Limb (tissue), 2 donors: ENCODE measurements at regions not wholly inside any gene's neighbourhood (a gene's known extent, or its start where the extent isn't known, plus 50 kb on each side); places are given as distances from the start of the nearest gene placed in this dataset.
"Not testable (repeated sequence)": the region's sequence is repeated elsewhere in the genome, so short reads cannot be mapped to it uniquely, and the experiment has no call there.

Source experiments
- DNase-seq, 2 donors: peaks; one replicate each; pipeline ENCODE4 v3.0.0-alpha.2; 2016; ENCODE audit errors: extremely low spot score in 2 of 2

DNA sequence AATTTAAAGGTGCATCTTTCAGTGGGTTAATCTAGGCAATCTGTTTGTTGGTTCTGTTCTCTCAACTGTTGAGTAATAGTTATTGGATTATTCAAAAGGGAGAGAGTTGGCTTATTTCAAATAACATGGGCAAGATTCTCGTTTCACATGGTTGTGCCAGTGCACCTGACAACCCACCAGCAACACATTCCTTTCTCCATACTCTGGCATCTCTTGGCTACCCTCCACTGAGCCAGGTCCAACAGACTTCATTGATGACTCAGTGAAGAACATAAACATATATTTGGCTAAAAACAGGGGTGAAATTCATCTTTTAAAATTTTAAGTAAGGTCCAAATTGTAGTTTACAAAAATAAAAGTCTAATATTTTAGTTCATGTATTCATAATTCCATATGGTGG is 967.2 kb downstream of the RPA4 start:
- DNase-seq: no peak

DNA sequence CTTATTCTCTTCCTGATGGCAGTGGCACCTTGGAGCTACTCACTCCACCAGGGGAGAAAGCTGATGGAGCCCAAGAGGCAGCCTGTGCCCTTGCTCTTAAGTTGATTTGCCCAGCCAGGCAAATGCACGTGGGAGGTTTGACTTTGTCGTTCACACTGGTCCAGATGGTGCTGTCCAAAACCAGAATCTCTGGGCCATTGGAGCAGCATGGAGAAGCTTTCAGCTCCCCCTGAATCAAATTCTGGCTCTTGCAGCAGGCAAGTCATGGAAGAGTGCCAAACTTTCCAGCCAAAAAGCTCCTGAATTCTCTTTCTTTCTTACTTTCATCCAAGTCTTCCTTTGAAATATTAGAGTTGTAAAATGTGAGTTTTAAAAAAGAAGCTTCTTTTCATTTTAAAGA is 970.4 kb downstream of the RPA4 start:
- no peak for DNase-seq

DNA sequence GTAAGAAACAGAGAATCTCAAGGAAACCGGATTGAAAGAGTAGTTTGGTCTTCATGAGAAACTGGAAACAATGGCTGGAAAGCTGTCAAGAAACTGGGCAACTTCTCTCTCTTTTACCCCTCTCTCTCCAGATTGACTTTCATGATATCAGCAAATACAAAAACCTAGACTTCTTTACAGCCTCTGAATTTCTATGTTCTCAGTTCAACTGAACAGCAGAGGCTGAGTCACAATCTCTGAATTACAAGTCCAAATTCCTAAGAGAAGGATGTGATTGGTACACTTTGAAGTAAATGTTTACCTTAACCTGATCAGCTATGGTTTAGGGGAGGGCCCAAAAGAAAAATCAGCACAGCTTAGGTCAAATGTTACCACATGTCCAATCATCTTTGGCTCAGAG is 974.9 kb downstream of the RPA4 start:
- DNase-seq: no peak

DNA sequence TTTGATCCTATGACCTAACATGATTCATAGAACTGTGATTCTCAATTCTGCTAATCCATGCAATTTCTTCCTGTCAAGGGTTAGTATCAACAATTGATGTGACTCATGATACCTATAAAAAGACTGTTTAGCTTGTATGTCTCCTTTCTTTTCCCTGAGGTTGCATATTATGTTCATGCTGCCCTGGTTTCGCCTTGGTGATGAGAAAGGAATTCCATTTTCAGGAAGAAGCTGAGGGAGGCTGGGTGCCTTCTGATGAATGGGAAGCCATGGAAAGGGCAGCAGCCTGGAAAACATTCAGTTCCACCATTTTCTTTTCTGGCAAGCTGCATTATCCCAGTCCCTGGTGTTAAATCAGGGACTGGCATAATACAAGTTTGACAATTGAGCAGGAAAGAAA is 976.5 kb downstream of the RPA4 start:
- DNase-seq: no peak

DNA sequence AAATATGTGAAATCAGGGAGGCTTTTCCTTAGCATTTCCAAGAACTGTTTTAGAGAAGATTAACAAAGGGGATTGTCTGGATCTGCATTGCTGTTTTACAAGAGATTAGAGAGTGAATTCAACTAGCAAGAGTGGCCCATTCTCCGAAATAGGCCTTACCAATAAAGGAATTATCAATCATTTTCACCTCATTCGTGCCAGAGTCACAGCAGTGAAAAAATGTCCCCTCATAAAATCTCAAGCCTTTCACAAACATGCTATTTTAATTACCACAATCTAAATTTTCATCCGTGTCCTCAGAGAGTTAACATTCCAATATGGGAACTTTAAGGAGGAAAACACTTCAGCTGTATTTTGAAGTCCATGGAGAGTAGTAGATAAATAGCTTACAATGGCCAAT is 979.6 kb downstream of the RPA4 start:
- DNase-seq: no peak

DNA sequence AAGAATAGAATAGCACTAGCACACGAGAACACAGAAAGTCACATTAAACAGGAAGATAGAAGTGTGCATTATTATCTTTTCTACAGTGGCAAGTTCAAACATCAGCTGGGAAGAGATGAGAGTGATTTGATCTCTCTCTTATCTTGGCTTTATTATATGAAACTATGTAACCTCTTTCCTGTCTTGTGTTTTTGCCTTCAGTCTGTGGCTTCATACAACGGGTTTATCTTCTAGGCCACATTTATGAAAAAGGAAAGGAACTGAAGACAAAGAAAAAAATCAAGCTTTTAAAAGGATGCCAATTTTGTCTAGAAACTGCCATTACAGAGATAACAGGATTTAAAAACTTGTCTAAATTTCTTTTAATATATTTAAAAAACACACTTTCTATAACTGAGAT is 983.6 kb downstream of the RPA4 start:
- DNase-seq: no peak

DNA sequence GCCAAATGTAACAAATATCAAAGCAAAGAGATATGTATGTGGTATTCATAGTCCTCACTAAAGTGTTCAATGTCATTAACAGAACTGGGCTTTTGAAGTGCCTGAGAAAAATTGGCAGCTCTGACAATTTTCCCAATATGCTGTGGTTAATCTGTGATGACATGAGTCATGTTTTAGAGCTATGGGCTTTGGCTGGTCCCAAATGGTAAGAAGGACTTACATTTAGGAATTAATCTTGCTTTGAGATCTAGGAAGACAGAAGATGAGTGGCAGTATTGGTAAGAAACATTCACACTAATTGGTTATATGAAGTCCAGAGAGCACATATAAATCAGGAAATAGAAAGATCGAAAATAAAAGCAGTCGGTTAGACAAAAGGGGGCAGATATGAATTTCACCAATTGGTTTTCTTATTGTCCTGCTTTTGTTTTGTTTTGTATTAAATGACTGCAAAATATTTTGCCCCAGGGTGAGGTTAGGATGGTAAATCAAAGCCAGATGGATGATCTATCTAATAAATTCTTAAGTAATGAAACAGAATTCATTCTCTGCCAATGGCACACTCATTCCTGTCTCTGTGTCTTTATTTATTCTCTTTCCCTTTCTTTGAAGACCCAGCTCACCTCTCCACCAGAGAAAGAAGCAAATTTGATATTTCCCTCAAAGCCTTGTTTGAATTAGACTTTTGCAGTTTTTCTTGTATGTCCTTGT is 993.1 kb downstream of the RPA4 start:
- no peak for DNase-seq

DNA sequence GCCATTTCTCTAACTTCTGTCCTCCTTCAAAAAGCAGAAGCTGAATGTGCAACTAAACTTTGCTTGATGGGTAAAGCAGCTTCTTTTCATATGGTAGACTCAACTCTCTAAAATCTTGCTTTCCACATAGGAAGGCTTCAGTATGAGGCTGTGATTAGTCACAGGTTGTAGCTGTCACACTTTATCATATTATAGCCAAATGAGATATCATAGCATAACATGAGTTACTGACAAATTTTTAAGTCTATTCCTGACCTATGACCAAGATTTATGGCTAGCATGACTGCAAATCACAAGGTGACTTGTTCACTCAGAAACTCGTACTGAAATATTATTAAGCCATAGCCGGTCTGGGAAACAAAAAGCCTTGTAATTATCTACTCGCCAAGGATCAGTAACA is 998.6 kb downstream of the RPA4 start:
- no peak for DNase-seq

DNA sequence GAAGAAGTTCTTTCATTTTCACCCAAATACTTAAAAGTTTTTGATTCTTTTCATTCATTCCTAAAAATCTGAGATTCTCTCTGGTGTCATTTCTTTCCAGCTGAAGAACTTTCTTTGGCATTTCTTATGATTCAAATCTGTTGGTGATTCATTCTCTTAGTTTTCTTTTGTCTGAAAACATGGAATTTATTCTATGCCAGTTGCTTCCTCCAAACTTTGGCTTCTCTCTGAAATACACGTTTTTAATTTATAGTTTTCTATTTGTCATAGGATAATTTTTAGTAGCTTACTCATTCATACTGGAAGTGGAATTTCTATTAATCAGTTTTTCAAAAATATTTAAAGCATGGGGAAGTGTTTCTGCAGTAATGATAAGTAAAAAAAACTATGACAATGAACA is 1012.0 kb downstream of the RPA4 start:
- DNase-seq: no peak

DNA sequence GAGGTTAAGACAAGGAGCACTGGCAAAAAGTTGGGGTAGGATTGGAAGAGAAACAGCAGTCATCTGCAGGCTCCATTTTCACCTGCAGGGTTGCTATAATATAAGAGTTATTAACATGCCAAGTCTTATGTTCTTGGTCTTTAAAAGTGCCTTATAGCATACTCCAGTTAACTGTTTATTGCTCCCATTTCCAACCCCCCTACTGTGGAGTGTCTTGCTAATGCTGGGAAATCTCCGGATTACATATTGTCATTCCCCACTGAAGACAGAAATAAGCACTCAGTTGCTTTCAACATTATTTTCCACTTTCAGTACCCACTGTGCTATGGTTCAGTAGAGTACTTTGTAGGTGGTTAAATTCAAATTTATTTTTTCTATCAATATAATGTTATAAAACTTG is 1014.3 kb downstream of the RPA4 start:
- DNase-seq: no peak

DNA sequence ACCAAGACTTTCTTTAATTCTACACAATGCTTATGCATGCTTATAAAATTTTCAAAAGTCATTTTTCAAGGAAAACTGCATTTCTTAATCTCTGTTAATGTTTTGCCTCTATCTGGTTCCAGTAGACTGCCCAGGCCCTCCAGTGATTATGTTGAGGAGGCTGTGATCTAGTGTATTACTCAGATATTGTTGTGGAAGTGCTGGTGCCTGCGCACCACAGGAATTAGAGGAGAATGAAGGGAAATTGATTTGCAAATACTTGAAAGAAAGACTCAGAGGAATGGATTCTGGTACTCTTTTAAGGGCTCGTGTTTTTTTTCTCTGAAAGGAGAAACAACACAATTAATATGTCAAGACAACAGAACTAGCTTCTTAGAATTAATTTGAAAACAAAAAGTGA is 1015.1 kb downstream of the RPA4 start:
- DNase-seq: no peak

DNA sequence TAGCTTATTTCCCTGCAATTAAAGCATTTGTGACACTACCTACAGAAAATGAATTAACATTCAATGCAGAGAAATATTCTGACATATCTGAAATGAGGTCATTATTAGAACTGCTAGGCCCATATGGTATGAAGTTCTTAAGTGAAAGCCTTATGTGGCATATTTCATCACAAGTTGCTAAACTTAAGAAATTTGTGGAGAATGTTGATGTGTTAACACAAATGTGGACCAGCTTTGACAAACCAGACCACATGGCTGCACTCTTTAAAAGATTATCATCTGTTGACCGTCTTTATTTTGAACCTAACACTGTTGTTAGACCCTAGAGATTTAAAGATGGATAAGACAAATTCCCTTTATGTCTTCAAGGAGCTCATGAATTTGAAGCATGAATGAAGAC is 1024.1 kb downstream of the RPA4 start:
- no peak for DNase-seq

DNA sequence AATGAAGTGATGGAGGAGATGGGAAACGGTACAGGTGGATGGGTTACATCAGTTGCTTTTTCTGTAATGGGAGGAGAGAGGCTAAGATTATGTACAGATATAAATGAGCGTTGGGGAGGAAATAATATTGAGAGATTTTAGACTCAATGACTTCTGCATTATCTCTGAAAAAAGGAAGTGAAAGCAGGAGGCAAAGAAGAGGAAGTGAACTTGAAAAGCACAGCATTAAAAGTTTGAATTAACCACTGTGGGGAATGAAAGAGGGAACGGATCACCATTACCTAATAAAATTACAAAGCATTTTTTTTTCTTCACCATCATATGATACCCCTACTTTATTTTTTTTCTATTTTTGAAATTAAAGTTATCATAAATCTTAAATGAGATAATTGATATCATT is 1025.5 kb downstream of the RPA4 start:
- DNase-seq: no peak

DNA sequence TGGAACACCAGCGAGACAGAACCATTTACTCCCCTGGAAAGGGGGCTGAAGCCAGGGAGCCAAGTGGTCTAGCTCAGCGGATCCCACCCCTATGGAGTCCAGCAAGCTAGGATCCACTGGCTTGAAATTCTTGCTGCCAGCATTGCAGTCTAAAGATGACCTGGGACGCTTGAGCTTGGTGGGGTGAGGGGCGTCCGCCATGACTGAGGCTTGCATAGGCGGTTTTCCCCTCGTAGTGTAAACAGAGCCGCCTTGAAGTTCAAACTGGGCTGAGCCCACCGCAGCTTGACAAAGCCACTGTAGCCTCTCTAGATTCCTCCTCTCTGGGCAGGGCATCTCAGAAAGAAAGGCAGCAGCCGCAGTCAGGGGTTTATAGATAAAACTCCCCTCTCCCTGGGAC is 1031.7 kb downstream of the RPA4 start:
- DNase-seq: not testable (repeated sequence)

DNA sequence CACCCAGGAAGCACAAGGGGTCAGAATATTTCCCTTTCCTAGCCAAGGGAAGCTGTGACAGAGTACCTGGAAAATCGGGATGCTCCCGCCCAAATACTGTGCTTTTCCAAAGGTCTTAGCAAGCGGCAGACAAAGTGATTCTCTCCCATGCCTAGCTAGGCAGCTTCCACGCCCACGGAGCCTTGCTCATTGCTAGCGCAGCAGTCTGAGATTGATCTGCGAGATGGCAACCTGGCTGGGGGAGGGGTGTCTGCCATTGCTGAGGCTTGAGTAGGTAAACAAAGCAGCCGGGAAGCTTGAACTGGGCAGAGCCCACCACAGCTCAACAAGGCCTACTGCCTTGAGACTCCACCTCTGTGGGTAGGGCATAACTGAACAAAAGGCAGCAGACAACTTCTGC is 1037.5 kb downstream of the RPA4 start:
- not testable (repeated sequence) for DNase-seq

DNA sequence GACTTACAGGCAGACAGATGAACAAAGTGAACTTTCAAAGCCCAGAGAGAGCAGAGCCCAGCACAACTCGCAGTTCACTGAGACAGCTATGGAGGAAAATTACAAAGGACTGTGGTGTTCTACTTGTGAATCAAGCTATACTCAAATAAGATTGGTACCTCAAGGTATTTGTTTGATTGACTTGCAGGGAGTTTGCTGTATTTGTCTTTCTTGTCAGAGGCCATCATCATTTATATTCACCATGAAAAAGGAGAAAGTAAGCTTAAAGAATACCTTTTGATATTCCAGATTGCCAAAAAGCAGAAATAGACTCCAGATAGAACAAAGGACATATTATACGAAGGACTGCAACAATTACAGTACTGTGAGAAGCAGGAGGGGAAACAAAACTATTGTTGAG is 1047.9 kb downstream of the RPA4 start:
- DNase-seq: no peak

DNA sequence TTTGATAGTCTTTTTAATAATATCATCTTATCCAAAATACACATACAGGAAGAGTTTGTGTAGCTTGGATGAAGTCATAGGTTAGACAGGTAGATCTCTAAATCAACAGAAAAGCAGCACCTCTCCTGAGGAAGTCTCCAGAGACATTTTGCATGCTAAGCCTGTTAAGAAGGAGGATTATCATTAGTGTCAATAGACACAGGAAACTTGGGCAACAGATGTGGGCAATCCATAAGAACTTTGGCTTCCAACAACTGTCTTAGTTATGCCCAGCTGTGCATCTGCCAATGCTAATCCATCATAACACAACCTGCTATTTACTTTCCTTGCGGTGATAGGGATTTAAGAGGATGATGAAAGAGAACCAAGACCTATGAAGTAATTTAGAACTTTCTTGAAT is 1052.6 kb downstream of the RPA4 start:
- no peak for DNase-seq

DNA sequence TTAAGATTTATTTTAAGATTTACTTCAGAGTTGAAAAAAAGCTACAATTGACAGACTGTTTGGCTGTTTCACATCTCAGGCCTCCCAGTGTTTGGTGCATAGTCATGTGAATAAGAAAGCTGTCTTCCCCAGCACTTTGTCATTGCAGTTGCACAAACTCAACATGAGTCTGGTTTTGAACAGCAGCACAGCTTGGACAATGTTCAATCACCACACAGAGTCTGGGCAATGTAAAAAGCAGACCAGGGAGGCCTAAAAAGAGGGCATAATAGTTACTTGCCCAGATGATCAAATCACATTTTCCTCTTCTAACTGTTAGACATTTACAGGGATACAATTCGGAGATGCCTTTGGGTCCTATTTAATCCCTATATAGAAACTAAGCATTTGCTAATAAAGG is 1055.0 kb downstream of the RPA4 start:
- no peak for DNase-seq

DNA sequence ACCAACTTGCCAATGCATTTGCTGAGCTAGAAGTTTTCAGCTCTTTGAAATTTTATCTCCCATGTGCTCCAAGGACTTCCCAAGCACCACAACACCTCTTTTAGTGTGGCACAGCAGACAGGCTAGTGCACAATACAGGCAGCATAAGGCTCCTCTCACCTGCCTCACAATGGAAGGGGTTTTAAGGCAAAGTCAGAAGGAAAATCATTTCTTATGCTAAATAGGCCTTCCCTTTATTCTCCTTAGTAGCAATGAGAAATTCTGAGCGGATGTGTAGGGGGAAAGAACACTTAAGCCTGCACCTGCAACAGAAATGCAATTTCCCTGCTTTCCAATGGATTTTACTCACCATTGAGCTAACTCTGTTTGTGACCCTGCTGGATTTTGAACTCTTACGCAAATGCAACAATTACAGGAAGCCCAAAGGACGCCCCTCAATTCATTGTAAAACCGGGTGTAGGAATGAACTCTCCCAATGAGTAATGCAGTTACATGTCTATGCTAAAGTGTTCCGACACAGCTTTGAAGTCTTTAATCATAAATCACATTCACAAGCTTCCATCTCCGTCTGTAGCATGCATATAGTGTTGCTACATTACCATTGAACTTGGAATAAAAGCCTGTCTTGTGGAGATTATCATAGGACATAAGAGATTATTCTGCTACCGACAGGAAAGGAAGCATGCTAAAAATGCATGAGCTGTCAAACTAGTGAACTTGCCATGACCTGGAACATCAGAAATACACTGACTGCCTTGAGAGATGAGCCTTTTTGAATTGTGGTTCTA is 1084.9 kb downstream of the RPA4 start:
- no peak for DNase-seq

DNA sequence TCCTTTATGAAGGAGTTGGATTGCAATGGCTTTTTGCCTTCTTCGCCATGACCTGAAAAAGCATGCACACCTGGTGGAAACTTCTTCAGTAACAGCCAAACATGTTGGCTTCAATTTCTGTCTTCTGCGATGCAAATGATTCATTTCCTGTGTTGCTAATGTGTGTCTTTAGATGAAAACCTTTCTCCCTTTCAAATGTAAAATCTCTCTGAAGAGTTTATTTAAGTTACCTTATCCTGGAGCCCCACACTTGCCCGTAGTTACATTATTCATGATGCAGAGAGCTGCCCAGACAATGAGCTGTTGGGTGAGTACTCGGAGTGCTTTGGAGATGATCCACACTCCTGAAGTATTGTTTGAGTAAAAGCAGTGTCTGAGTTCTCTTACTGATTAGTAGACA is 1100.9 kb downstream of the RPA4 start:
- DNase-seq: no peak

DNA sequence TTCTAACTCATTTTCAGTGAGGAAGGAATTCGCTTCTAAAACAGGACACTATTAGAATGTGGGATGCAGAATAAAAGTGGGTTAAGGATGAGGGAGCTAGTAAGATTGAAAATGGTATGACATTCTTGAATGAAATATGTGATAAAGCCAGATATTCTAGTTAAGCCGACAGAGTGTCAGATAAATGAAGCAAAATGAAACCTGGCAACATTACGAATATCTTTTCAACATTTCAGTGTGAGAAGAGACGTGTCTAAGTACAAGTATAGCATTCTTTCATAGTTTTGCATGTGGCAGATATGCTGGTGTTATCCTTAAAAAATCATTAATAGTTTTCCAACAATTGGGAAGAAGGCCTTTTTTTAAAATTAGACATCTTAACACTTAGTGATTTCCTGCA is 1101.4 kb downstream of the RPA4 start:
- DNase-seq: no peak

DNA sequence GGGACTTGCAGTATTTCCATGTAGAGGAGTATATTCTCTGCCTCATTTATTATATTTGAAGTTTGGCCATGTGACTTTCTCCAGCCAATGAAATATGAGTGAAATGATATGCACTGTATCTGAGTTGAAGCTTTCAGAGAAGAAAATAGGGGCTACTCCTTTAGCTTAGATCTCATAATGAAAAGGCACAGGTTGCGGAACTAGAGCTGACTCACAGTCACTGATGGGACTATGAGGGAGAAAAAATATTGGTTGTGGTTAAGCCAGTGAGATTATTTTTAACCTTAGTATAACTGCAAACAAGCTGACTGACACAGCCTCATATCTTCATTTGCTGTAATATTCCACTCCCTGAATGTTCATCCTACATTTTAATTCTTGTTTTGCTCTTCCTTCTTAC is 1104.3 kb downstream of the RPA4 start:
- DNase-seq: no peak

DNA sequence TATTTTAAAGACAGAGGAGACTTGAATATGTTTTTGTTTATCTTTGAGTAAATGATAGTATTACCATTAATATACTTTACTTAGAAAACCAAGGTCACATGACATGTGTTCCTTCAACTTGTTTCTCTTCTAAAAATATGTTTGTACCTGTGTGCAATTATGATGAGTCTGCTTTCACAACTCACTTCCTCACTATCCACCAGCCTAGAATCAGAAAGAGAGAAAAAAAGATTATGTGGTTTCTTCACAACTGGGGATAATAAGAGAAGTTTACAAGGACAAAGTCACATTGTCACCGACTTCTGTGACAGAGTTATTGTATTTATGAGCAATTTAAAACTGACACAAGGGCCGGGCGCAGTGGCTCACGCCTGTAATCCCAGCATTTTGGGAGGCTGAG is 1112.1 kb downstream of the RPA4 start:
- DNase-seq: no peak
